ENCODE measurements at regions not wholly inside any gene's neighbourhood (a gene's known extent, or its start where the extent isn't known, plus 50 kb on each side); places are given as distances from the start of the nearest gene placed in this dataset.

DNA sequence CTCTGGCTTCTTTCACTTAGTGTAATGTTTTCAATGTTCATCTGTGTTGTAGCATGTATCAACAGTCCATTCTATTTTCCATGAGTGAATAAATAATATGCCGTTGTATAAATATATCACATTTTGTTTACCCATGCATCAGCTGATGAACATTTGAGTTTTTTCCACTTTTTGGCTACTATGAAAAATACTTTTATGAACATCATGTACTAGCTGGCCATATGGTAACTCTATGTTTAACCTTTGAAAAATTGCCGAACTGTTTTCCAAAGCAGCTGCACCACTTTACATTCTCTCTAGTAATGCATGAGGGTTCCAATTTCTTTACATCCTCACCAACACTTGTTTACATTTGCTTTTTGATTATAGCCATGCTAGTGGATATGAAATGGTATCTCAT, 59.8 kb upstream of the FAR1 start (continued):
- TF ChIP-seq, protein P1, sequence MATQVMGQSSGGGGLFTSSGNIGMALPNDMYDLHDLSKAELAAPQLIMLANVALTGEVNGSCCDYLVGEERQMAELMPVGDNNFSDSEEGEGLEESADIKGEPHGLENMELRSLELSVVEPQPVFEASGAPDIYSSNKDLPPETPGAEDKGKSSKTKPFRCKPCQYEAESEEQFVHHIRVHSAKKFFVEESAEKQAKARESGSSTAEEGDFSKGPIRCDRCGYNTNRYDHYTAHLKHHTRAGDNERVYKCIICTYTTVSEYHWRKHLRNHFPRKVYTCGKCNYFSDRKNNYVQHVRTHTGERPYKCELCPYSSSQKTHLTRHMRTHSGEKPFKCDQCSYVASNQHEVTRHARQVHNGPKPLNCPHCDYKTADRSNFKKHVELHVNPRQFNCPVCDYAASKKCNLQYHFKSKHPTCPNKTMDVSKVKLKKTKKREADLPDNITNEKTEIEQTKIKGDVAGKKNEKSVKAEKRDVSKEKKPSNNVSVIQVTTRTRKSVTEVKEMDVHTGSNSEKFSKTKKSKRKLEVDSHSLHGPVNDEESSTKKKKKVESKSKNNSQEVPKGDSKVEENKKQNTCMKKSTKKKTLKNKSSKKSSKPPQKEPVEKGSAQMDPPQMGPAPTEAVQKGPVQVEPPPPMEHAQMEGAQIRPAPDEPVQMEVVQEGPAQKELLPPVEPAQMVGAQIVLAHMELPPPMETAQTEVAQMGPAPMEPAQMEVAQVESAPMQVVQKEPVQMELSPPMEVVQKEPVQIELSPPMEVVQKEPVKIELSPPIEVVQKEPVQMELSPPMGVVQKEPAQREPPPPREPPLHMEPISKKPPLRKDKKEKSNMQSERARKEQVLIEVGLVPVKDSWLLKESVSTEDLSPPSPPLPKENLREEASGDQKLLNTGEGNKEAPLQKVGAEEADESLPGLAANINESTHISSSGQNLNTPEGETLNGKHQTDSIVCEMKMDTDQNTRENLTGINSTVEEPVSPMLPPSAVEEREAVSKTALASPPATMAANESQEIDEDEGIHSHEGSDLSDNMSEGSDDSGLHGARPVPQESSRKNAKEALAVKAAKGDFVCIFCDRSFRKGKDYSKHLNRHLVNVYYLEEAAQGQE (IDR thresholded peaks at IDR 0.05; ENCODE audit: unreplicated experiment) = no peak
- no peak for TF ChIP-seq POLR2AphosphoS5 (IDR thresholded peaks at IDR 0.05; ENCODE audit: low read depth)

GRCh38 chr11:13606701-13607100, 61.8 kb upstream of the FAR1 start:
- DNase-seq (ENCODE audit: low spot score) (no peak), ATAC-seq (no peak)
- Histone ChIP-seq H4K20me1 (replicated peaks; ENCODE audit: insufficient read depth) (no peaks in the 10 kb centered on the region), H3K4me3 (no peak overlapping the region), H3K36me3 (ENCODE audit: insufficient read depth) (no peaks in the 10 kb centered on the region), H3K4me2 (no peak overlapping the region), H3K4me1 (ENCODE audit: insufficient read depth) (no peaks in the 10 kb centered on the region), H3K9me2 (ENCODE audit: insufficient read depth) (no peaks in the 10 kb centered on the region), H3K27ac (ENCODE audit: low read depth) (no peak overlapping the region), H2AFZ (no peak overlapping the region; the same call in 1 of the 2 replicates), H3F3A (replicated peaks; ENCODE audit: low read depth) (no peaks in the 10 kb centered on the region), H3K79me2 (replicated peaks; ENCODE audit: insufficient read depth) (no peaks in the 10 kb centered on the region), H3K27me3 (ENCODE audit: insufficient read depth) (no peaks in the 10 kb centered on the region)
- no peak overlapping the region for H3K4me3 Mint-ChIP-seq
- no peaks in the 10 kb centered on the region for H3K36me3 Mint-ChIP-seq (ENCODE audit: low read depth)
- no peaks in the 10 kb centered on the region for H3K27me3 Mint-ChIP-seq (ENCODE audit: insufficient read depth, low read depth, poor library complexity)
- no peaks in the 10 kb centered on the region for H3K9me3 Mint-ChIP-seq
- TF ChIP-seq ZNF331 (CRISPR knock-in tag; IDR thresholded peaks at IDR 0.05; ENCODE audit: low read depth) = no peak
- TF ChIP-seq ZNF114 (CRISPR knock-in tag; IDR thresholded peaks at IDR 0.05) = no peak
- no peak for TF ChIP-seq JUNB (IDR thresholded peaks at IDR 0.05; ENCODE audit: unreplicated experiment)
- TF ChIP-seq, protein P2, sequence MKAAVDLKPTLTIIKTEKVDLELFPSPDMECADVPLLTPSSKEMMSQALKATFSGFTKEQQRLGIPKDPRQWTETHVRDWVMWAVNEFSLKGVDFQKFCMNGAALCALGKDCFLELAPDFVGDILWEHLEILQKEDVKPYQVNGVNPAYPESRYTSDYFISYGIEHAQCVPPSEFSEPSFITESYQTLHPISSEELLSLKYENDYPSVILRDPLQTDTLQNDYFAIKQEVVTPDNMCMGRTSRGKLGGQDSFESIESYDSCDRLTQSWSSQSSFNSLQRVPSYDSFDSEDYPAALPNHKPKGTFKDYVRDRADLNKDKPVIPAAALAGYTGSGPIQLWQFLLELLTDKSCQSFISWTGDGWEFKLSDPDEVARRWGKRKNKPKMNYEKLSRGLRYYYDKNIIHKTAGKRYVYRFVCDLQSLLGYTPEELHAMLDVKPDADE (IDR thresholded peaks at IDR 0.05) = no peak
- TF ChIP-seq EZH2 (IDR thresholded peaks at IDR 0.05; ENCODE audit: low read depth, unreplicated experiment) = no peak
- TF ChIP-seq POLR2AphosphoS5 (IDR thresholded peaks at IDR 0.05; ENCODE audit: low read depth) = no peak
- no peak for TF ChIP-seq CREB1 (CRISPR knock-in tag; IDR thresholded peaks at IDR 0.05; ENCODE audit: low read depth)
- no peak for TF ChIP-seq EZH2phosphoT487 (IDR thresholded peaks at IDR 0.05; ENCODE audit: unreplicated experiment)
- TF ChIP-seq, protein P1 (IDR thresholded peaks at IDR 0.05; ENCODE audit: unreplicated experiment) = no peak
- H3K4me1 Mint-ChIP-seq = no peaks in the 10 kb centered on the region
- no peak overlapping the region for H3K27ac Mint-ChIP-seq
